ENCODE measurements at regions not wholly inside any gene's neighbourhood (a gene's known extent, or its start where the extent isn't known, plus 50 kb on each side); places are given as distances from the start of the nearest gene placed in this dataset.
"Not testable (repeated sequence)": the region's sequence is repeated elsewhere in the genome, so short reads cannot be mapped to it uniquely, and the experiment has no call there.

DNA sequence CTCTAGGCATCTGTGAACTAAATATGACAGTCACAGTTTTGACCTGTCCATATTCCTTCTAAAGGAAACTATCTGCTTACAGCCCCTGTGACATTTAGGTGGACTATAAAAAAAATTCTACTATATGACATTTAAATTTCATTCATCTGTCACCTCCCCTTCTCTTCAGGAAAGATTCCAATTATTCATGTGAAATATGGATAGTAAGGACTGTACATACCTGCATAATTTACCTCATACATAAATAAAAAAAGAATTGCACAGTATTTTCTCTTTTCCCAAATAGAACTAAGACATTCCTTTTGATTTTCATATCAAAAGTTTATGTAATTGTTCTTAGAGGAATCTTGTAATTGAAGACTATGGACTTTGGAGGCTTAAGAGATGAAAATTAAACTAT, 192.3 kb upstream of the GRIN3A start:
- Mint-ChIP-seq H3K36me3 (ENCODE audit: insufficient read depth) (no peaks in the 10 kb centered on the region), H3K4me1 (ENCODE audit: low read depth) (no peaks in the 10 kb centered on the region), H3K4me3 (ENCODE audit: low read depth) (no peak overlapping the region), H3K27me3 (no peaks in the 10 kb centered on the region), H3K27ac (no peak overlapping the region), H3K9me3 (ENCODE audit: low read depth) (no peaks in the 10 kb centered on the region)
- DNase-seq (ENCODE audit: low spot score, unreplicated experiment) = no peak
- no peak for TF ChIP-seq CTCF (IDR thresholded peaks at IDR 0.05; ENCODE audit: unreplicated experiment)

GRCh38 chr9:101925498-101925897, 187.1 kb upstream of the GRIN3A start:
- H3K4me1 Mint-ChIP-seq (ENCODE audit: low read depth) = no peaks in the 10 kb centered on the region
- H3K36me3 Mint-ChIP-seq (ENCODE audit: insufficient read depth) = no peaks in the 10 kb centered on the region
- H3K9me3 Mint-ChIP-seq (ENCODE audit: low read depth) = no peaks in the 10 kb centered on the region
- no peak overlapping the region for H3K4me3 Mint-ChIP-seq (ENCODE audit: low read depth)
- H3K27ac Mint-ChIP-seq = no peak overlapping the region
- H3K27me3 Mint-ChIP-seq = no peaks in the 10 kb centered on the region
- no peak for TF ChIP-seq CTCF (IDR thresholded peaks at IDR 0.05; ENCODE audit: unreplicated experiment)
- no peak for DNase-seq (ENCODE audit: low spot score, unreplicated experiment)

DNA sequence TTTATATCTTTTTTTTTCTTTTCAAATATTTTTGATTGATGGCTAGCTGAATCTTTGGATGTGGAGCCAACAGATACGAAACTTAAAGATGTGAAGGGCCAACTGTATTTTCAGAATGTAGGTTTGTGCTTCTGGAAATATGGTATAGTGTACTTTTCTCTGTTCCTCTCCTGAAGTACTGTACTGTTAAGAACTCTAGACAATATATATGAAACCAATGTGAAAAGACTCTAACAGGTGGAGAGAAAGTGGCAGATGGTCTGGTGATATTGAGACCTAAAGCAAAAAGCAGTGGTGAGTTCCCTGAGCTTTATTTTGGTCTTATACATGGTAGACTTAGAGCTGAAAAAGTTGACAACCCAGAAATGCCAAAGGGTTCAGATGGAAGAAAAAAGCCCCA, 185.0 kb upstream of the GRIN3A start:
- H3K36me3 Mint-ChIP-seq (ENCODE audit: insufficient read depth) = no peaks in the 10 kb centered on the region
- no peak overlapping the region for H3K4me3 Mint-ChIP-seq (ENCODE audit: low read depth)
- no peaks in the 10 kb centered on the region for H3K27me3 Mint-ChIP-seq
- DNase-seq (ENCODE audit: low spot score, unreplicated experiment) = no peak
- no peak overlapping the region for H3K27ac Mint-ChIP-seq
- TF ChIP-seq CTCF (IDR thresholded peaks at IDR 0.05; ENCODE audit: unreplicated experiment) = no peak
- H3K9me3 Mint-ChIP-seq (ENCODE audit: low read depth) = no peaks in the 10 kb centered on the region
- no peaks in the 10 kb centered on the region for H3K4me1 Mint-ChIP-seq (ENCODE audit: low read depth)

GRCh38 chr9:101916948-101917347, 178.5 kb upstream of the GRIN3A start:
- not testable (repeated sequence) for H3K27ac Mint-ChIP-seq; DNase-seq (ENCODE audit: low spot score, unreplicated experiment); H3K9me3 Mint-ChIP-seq (ENCODE audit: low read depth); H3K27me3 Mint-ChIP-seq; H3K4me3 Mint-ChIP-seq (ENCODE audit: low read depth); H3K4me1 Mint-ChIP-seq (ENCODE audit: low read depth); H3K36me3 Mint-ChIP-seq (ENCODE audit: insufficient read depth)

- no peaks in the 10 kb centered on the region for H3K9me3 Mint-ChIP-seq (ENCODE audit: low read depth)
- TF ChIP-seq CTCF (IDR thresholded peaks at IDR 0.05; ENCODE audit: unreplicated experiment) = no peak
- no peak overlapping the region for H3K4me3 Mint-ChIP-seq (ENCODE audit: low read depth)
- H3K4me1 Mint-ChIP-seq (ENCODE audit: low read depth) = no peaks in the 10 kb centered on the region
- no peak overlapping the region for H3K27ac Mint-ChIP-seq
- H3K36me3 Mint-ChIP-seq (ENCODE audit: insufficient read depth) = no peaks in the 10 kb centered on the region
- DNase-seq (ENCODE audit: low spot score, unreplicated experiment) = no peak
- H3K27me3 Mint-ChIP-seq = no peaks in the 10 kb centered on the region
Measured at GRCh38 chr9:101915482-101915881, 177.0 kb upstream of the GRIN3A start.

- Mint-ChIP-seq H3K27me3 (no peaks in the 10 kb centered on the region), H3K36me3 (ENCODE audit: insufficient read depth) (no peaks in the 10 kb centered on the region), H3K4me3 (ENCODE audit: low read depth) (no peak overlapping the region), H3K4me1 (ENCODE audit: low read depth) (no peaks in the 10 kb centered on the region), H3K9me3 (ENCODE audit: low read depth) (no peaks in the 10 kb centered on the region), H3K27ac (no peak overlapping the region)
- no peak for DNase-seq (ENCODE audit: low spot score, unreplicated experiment)
- no peak for TF ChIP-seq CTCF (IDR thresholded peaks at IDR 0.05; ENCODE audit: unreplicated experiment)
Measured at GRCh38 chr9:101912698-101913097, 174.3 kb upstream of the GRIN3A start.
